GM12892 (cell line): ENCODE measurements at regions not wholly inside any gene's neighbourhood (a gene's known extent, or its start where the extent isn't known, plus 50 kb on each side); places are given as distances from the start of the nearest gene placed in this dataset.

Experiments
- POLR2A ChIP-seq: IDR thresholded peaks from 2 replicates; pipeline ENCODE4 v1.6.1; 2011; ENCODE audit warnings: low read depth, low read length, control low read depth
- POLR2AphosphoS5 ChIP-seq: IDR thresholded peaks from 2 replicates; pipeline ENCODE4 v1.6.1; 2011; ENCODE audit warnings: low read depth, low read length, control low read depth
- TAF1 ChIP-seq: IDR thresholded peaks from 2 replicates; pipeline ENCODE4 v1.6.1; 2011; ENCODE audit warnings: low read depth, mild to moderate bottlenecking, control low read depth, low read length, borderline replicate concordance

- TF ChIP-seq POLR2A (no peak), POLR2AphosphoS5 (no peak), TAF1 (no peak)
These were observed 317.2 kb downstream of the SHANK2 start for GRCh38 chr11:70935006-70935768.
